GM23338 (cell line): ENCODE measurements at regions not wholly inside any gene's neighbourhood (a gene's known extent, or its start where the extent isn't known, plus 50 kb on each side); places are given as distances from the start of the nearest gene placed in this dataset.

Experiments
- ATAC-seq: fragments of 200-7000 bp; cut with Tn5 transposase; 3 replicates; pipeline ENCODE4 v1.9.1; 2020
- DNase-seq: peaks from one replicate; pipeline ENCODE4 v3.0.0-alpha.2; 2015; ENCODE audit warnings: low spot score
- H2AFZ ChIP-seq: fragments of 200-600 bp; sonication (generic); 2 replicates; pipeline ENCODE4 v1.8.0; 2016; ENCODE audit warnings: antibody characterized with exemption, mild to moderate bottlenecking, moderate library complexity
- H3F3A ChIP-seq: fragments of 200-600 bp; sonication (generic); replicated peaks from 2 replicates; pipeline ENCODE4 v1.8.0; 2017; ENCODE audit warnings: antibody characterized with exemption, mixed run types, low read depth
- H3K27ac ChIP-seq: fragments of 200-600 bp; sonication (generic); 2 replicates; pipeline ENCODE4 v1.6.1; 2016; ENCODE audit warnings: low read depth
- H3K27me3 ChIP-seq: fragments of 200-600 bp; sonication (generic); 2 replicates; pipeline ENCODE4 v1.8.0; 2016; ENCODE audit warnings: mild to moderate bottlenecking, mixed run types, moderate library complexity; ENCODE audit not compliant: insufficient read depth
- H3K36me3 ChIP-seq: fragments of 200-600 bp; sonication (generic); 2 replicates; pipeline ENCODE4 v1.8.0; 2016; ENCODE audit warnings: mild to moderate bottlenecking; ENCODE audit not compliant: insufficient read depth
- H3K4me1 ChIP-seq: fragments of 200-600 bp; sonication (generic); 2 replicates; pipeline ENCODE4 v1.8.0; 2016; ENCODE audit warnings: mild to moderate bottlenecking, moderate library complexity; ENCODE audit not compliant: insufficient read depth
- H3K4me2 ChIP-seq: fragments of 200-600 bp; sonication (generic); 2 replicates; pipeline ENCODE4 v1.7.1; 2017; ENCODE audit warnings: mixed run types
- H3K4me3 ChIP-seq: fragments of 200-600 bp; sonication (generic); 2 replicates; pipeline ENCODE4 v1.6.1; 2016; ENCODE audit warnings: mixed run types
- H3K79me2 ChIP-seq: fragments of 200-600 bp; sonication (generic); replicated peaks from 2 replicates; pipeline ENCODE4 v1.8.0; 2017; ENCODE audit warnings: mild to moderate bottlenecking; ENCODE audit not compliant: insufficient read depth
- H3K9me2 ChIP-seq: fragments of 200-600 bp; sonication (generic); 2 replicates; pipeline ENCODE4 v1.8.0; 2017; ENCODE audit not compliant: insufficient read depth
- H4K20me1 ChIP-seq: fragments of 200-600 bp; sonication (generic); replicated peaks from 2 replicates; pipeline ENCODE4 v1.8.0; 2017; ENCODE audit warnings: mild to moderate bottlenecking; ENCODE audit not compliant: insufficient read depth
- H3K27ac Mint-ChIP-seq: 2 replicates; pipeline ENCODE4 v1.8.0; 2020; ENCODE audit warnings: inconsistent platforms, mild to moderate bottlenecking, moderate library complexity, mixed read lengths
- H3K27me3 Mint-ChIP-seq: 3 replicates; pipeline ENCODE4 v1.8.0; 2022; ENCODE audit warnings: low read depth, mild to moderate bottlenecking, moderate library complexity, mixed read lengths, inconsistent platforms; ENCODE audit not compliant: insufficient read depth, poor library complexity
- H3K36me3 Mint-ChIP-seq: 3 replicates; pipeline ENCODE4 v1.8.0; 2021; ENCODE audit warnings: low read depth, mild to moderate bottlenecking, inconsistent platforms, moderate library complexity, mixed read lengths
- H3K4me1 Mint-ChIP-seq: 3 replicates; pipeline ENCODE4 v1.8.0; 2020; ENCODE audit warnings: mild to moderate bottlenecking, inconsistent platforms, mixed read lengths
- H3K4me3 Mint-ChIP-seq: 3 replicates; pipeline ENCODE4 v1.8.0; 2021; ENCODE audit warnings: moderate library complexity, mild to moderate bottlenecking, inconsistent platforms, mixed read lengths
- H3K9me3 Mint-ChIP-seq: 3 replicates; pipeline ENCODE4 v1.8.0; 2020; ENCODE audit warnings: moderate library complexity, mild to moderate bottlenecking, inconsistent platforms, mixed read lengths
- CREB1 ChIP-seq: fragments of 250-450 bp; sonication (Bioruptor Pico); IDR thresholded peaks from 2 replicates; pipeline ENCODE4 v1.5.0; 2020; ENCODE audit warnings: low read depth, mild to moderate bottlenecking, moderate library complexity
- CTCF ChIP-seq, 2 experiments: fragments of 200-600 bp in 1 of 2; sonication (generic) in 1 of 2; conservative IDR thresholded peaks; 2 replicates each; pipeline versions ENCODE4 v1.5.1 to v1.6.1; 2016 to 2017; ENCODE audit warnings: antibody characterized with exemption in 2 of 2, low read depth in 2 of 2, mild to moderate bottlenecking in 2 of 2, moderate library complexity in 1 of 2
- EZH2phosphoT487 ChIP-seq: fragments of 200-600 bp; sonication (generic); IDR thresholded peaks from one replicate; pipeline ENCODE4 v1.8.1; 2018; ENCODE audit warnings: antibody characterized with exemption; ENCODE audit not compliant: unreplicated experiment
- NANOG ChIP-seq: IDR thresholded peaks from 2 replicates; pipeline ENCODE4 v1.6.1; 2016; ENCODE audit warnings: antibody characterized with exemption, borderline replicate concordance
- POLR2AphosphoS5 ChIP-seq: IDR thresholded peaks from 2 replicates; pipeline ENCODE4 v1.6.1; 2016; ENCODE audit warnings: antibody characterized with exemption, low read depth
- STAT1 ChIP-seq: IDR thresholded peaks from one replicate; pipeline ENCODE4 v1.6.1; 2016; ENCODE audit warnings: antibody characterized with exemption; ENCODE audit not compliant: unreplicated experiment
- ZNF462 ChIP-seq: fragments of 250-450 bp; sonication (Bioruptor Pico); IDR thresholded peaks from 2 replicates; pipeline ENCODE4 v1.5.0; 2020; ENCODE audit warnings: mild to moderate bottlenecking, moderate library complexity

DNA sequence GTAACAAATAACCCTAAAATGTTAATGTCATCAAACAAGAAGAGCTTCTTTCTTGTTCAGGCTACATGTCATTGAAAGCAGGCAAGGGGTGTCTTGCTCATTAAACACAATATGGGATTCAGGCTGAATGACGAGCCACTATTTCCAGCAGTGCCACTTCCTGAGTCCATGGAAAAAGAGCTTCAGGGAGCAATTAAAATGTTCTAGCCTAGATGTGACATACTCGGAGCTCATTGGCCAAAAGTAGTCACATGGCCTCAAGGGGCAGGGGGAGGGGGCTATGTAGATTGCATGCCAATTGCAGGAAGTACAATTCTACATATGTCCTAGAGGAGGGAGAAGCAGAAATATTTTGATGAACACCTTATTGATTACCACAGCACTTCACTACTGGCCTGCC, 685.3 kb upstream of the ADGRL2 start:
- ATAC-seq, result no peak
- no peak for TF ChIP-seq STAT1
- no peak for TF ChIP-seq NANOG
- no peak for TF ChIP-seq CREB1 (CRISPR knock-in tag)
- no peak for TF ChIP-seq ZNF462
- TF ChIP-seq POLR2AphosphoS5, result no peak
- TF ChIP-seq EZH2phosphoT487, result no peak

DNA sequence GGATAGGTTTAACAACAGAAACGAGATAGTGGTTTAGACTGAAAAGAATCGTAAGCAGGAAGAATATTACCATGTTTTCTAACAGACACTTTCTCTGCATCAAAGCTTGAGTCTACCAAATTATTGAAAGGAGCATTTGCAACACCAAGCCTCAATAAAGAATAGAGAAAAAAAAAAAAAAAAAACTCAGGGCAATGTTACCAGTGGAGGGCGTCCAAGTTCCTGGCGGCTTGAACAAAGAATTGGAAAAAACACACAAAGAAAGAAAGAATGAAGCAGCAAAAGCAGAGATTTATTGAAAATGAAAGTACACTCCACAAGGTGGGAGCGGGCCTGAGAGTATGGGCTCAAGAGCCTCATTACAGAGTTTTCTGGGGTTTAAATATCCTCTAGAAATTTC, 686.5 kb upstream of the ADGRL2 start:
- H3K79me2 ChIP-seq, result no peaks in the 10 kb centered on the region
- no peak overlapping the region for H3K27ac ChIP-seq
- Mint-ChIP-seq H3K36me3 (peaks cover 20% of the 10 kb centered on the region; the same call in 2 of the 3 replicates), H3K4me1 (peaks cover 21% of the 10 kb centered on the region), H3K27ac (peak overlapping the region; percentile 63), H3K9me3 (no peaks in the 10 kb centered on the region; the same call in 2 of the 3 replicates), H3K4me3 (no peak overlapping the region), H3K27me3 (no peaks in the 10 kb centered on the region)
- no peaks in the 10 kb centered on the region for H4K20me1 ChIP-seq
- H2AFZ ChIP-seq, result peak overlapping the region; percentile 7; the same call in 1 of the 2 replicates
- TF ChIP-seq CTCF (conservative IDR thresholded peaks at IDR 0.05; ENCODE audit: low read depth in 2 of 2) (peak; percentile 65 to 76), NANOG (no peak)
- no peaks in the 10 kb centered on the region for H3K9me2 ChIP-seq
- no peaks in the 10 kb centered on the region for H3F3A ChIP-seq
- DNase-seq (peak; percentile 49), ATAC-seq (no peak)
- H3K4me3 ChIP-seq, result no peak overlapping the region
- peak overlapping the region; percentile 37 for H3K4me2 ChIP-seq
- no peaks in the 10 kb centered on the region for H3K27me3 ChIP-seq
- no peaks in the 10 kb centered on the region for H3K36me3 ChIP-seq
- H3K4me1 ChIP-seq, result peaks cover 22% of the 10 kb centered on the region; the same call in 1 of the 2 replicates

More for the DNA sequence above, 685.3 kb upstream of the ADGRL2 start:
- Histone ChIP-seq H3K27me3 (no peaks in the 10 kb centered on the region), H3K79me2 (no peaks in the 10 kb centered on the region), H3K4me2 (no peak overlapping the region), H3K27ac (no peak overlapping the region), H3K9me2 (no peaks in the 10 kb centered on the region), H3K36me3 (no peaks in the 10 kb centered on the region), H4K20me1 (no peaks in the 10 kb centered on the region), H3K4me1 (peaks cover 22% of the 10 kb centered on the region; the same call in 1 of the 2 replicates), H3K4me3 (no peak overlapping the region), H2AFZ (no peak overlapping the region), H3F3A (no peaks in the 10 kb centered on the region)
- Mint-ChIP-seq H3K36me3 (peaks cover 13% of the 10 kb centered on the region; the same call in 1 of the 3 replicates), H3K27ac (no peak overlapping the region), H3K9me3 (no peaks in the 10 kb centered on the region), H3K27me3 (no peaks in the 10 kb centered on the region), H3K4me1 (peaks cover 21% of the 10 kb centered on the region), H3K4me3 (no peak overlapping the region)
- peak; percentile 15 for DNase-seq
